PFSK-1 (cell line): ENCODE measurements at regions not wholly inside any gene's neighbourhood (a gene's known extent, or its start where the extent isn't known, plus 50 kb on each side); places are given as distances from the start of the nearest gene placed in this dataset.

Experiments
- FOXP2 ChIP-seq: optimal IDR thresholded peaks from 2 replicates; pipeline ENCODE3; 2011; ENCODE audit warnings: borderline replicate concordance, control low read depth, inconsistent platforms; ENCODE audit not compliant: insufficient read depth; ENCODE audit errors: extremely low read length, extremely low read depth
- POLR2AphosphoS5 ChIP-seq: IDR thresholded peaks from 2 replicates; pipeline ENCODE4 v1.6.1; 2012; ENCODE audit warnings: low read depth, mild to moderate bottlenecking, control low read depth, low read length, moderate library complexity
- SIN3A ChIP-seq: IDR thresholded peaks from 2 replicates; pipeline ENCODE4 v1.6.1; 2012; ENCODE audit warnings: mild to moderate bottlenecking, low read length, moderate library complexity, borderline replicate concordance; ENCODE audit not compliant: insufficient read depth
- TAF1 ChIP-seq: IDR thresholded peaks from 2 replicates; pipeline ENCODE4 v1.6.1; 2012; ENCODE audit warnings: low read length, control low read depth, borderline replicate concordance; ENCODE audit not compliant: insufficient read depth
- TF ChIP-seq, protein P1 (sequence below), 2 experiments: IDR thresholded peaks; 2 replicates each; pipeline versions ENCODE4 v1.6.1 to v1.8.0; 2011 to 2012; ENCODE audit warnings: low read depth in 2 of 2, low read length in 2 of 2, control low read depth in 1 of 2, inconsistent platforms in 1 of 2, mild to moderate bottlenecking in 1 of 2, moderate library complexity in 1 of 2; ENCODE audit not compliant: insufficient read depth in 1 of 2

DNA sequence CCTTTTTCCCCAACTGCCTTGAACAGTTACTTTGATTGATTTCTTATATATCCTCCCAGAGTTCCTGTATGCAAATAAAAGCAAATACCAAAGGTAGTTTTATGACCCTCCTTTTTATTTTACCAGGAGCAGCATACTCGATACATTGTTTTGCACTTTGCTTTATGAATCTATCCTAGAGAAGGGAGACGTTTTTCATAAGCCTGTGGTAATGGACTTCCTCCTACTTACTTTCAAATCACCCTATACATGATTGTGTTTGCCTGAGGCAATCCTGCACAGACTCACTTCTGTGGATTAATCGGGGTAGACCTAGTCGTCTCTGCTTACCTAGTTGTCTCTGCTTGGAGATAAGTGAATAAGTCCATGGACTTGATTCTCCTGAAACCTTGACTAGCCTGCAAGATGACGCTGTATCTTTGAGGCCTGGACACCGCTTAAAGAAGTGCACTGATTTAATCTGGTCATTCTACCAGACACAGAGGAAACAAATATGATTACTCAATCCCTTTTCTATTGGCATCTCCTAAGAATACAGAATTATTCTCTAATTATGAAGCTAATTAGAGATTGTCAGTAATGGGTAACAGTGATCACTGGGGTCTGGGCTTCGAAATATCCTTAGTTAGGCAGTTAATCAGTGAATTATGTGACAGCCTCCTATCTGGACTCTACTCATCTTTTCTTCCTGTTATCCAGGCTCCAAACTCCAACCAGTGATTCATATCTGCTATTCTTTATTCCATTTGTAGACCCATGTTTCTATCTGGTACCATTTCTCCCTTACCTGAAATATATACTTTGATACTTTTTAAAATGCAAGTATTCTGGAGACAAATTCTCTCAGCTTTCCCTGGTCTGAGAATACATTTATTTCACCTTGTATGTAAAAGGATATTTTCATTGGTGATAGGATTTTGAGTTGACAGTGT, 447.4 kb upstream of the TRIB2 start:
- TF ChIP-seq SIN3A = no peak
- TF ChIP-seq TAF1 = no peak
- no peak for TF ChIP-seq FOXP2
- TF ChIP-seq, protein P1, sequence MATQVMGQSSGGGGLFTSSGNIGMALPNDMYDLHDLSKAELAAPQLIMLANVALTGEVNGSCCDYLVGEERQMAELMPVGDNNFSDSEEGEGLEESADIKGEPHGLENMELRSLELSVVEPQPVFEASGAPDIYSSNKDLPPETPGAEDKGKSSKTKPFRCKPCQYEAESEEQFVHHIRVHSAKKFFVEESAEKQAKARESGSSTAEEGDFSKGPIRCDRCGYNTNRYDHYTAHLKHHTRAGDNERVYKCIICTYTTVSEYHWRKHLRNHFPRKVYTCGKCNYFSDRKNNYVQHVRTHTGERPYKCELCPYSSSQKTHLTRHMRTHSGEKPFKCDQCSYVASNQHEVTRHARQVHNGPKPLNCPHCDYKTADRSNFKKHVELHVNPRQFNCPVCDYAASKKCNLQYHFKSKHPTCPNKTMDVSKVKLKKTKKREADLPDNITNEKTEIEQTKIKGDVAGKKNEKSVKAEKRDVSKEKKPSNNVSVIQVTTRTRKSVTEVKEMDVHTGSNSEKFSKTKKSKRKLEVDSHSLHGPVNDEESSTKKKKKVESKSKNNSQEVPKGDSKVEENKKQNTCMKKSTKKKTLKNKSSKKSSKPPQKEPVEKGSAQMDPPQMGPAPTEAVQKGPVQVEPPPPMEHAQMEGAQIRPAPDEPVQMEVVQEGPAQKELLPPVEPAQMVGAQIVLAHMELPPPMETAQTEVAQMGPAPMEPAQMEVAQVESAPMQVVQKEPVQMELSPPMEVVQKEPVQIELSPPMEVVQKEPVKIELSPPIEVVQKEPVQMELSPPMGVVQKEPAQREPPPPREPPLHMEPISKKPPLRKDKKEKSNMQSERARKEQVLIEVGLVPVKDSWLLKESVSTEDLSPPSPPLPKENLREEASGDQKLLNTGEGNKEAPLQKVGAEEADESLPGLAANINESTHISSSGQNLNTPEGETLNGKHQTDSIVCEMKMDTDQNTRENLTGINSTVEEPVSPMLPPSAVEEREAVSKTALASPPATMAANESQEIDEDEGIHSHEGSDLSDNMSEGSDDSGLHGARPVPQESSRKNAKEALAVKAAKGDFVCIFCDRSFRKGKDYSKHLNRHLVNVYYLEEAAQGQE (IDR thresholded peaks at IDR 0.05; ENCODE audit: insufficient read depth in 1 of 2, low read depth in 2 of 2, low read length in 2 of 2) = no peak
- no peak for TF ChIP-seq POLR2AphosphoS5

DNA sequence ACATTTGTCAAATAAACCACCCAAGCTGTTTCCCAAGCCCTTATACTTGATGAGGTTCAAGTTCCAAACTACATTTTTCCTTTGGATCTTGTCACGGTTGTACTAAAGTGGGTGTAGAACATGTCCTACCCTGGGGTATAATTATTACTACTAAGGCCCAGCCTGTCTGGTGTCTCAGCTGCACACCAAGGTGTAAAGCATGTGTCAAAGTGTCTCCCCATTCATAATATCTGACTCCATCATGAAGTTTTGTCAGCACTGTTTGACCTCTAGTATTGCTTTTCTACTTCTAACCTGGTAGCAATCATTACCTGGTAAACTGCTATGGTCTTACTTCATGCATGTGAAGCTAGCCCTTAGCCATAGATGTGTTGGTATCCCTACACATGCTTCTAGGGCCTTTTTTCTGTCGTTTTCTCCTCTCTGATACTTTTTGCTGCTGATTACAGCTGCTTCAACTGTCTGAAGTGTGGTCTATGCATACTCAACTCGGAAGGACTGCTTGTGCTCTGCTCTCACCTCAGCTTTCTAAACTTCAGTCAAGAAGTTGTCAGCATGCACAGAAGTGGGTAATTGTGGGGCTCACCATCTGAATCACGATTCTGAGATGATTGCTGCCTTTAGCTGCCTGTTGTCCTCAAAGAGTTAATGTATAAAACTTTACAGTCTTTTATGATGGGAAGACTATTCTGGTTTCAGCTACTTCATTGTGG, 445.7 kb upstream of the TRIB2 start:
- TF ChIP-seq TAF1 (no peak), FOXP2 (no peak), POLR2AphosphoS5 (no peak), SIN3A (no peak)
- TF ChIP-seq, protein P1 (IDR thresholded peaks at IDR 0.05; ENCODE audit: insufficient read depth in 1 of 2, low read depth in 2 of 2, low read length in 2 of 2) = no peak

DNA sequence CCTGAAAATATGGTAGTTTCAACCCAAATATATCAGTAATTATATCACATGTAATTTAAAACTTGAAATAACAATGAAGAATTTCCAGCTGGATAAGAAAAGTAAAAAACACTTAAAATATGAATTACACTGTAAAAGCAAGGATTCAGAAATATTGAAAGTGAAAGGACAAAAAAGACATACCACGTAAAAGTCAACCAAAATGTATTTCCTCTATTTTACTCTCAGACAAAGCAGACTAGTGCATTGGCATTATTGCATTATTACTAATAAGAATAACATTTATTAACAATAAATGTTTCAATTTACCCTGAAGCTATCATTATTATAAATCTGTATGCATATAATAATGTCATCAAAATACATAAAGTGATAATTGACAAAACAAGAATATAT, 445.1 kb upstream of the TRIB2 start:
- TF ChIP-seq SIN3A (no peak), FOXP2 (no peak), TAF1 (no peak), POLR2AphosphoS5 (no peak)

GRCh38 chr2:12273111-12273510, 443.6 kb upstream of the TRIB2 start:
- TF ChIP-seq TAF1 (no peak), FOXP2 (no peak), SIN3A (no peak), POLR2AphosphoS5 (no peak)
- TF ChIP-seq, protein P1 (IDR thresholded peaks at IDR 0.05; ENCODE audit: insufficient read depth in 1 of 2, low read depth in 2 of 2, low read length in 2 of 2) = no peak

GRCh38 chr2:12274591-12274990, 442.1 kb upstream of the TRIB2 start:
- TF ChIP-seq POLR2AphosphoS5 (no peak), TAF1 (no peak), SIN3A (no peak), FOXP2 (no peak)
- TF ChIP-seq, protein P1 (IDR thresholded peaks at IDR 0.05; ENCODE audit: insufficient read depth in 1 of 2, low read depth in 2 of 2, low read length in 2 of 2) = no peak
